ENCODE measurements at regions not wholly inside any gene's neighbourhood (a gene's known extent, or its start where the extent isn't known, plus 50 kb on each side); places are given as distances from the start of the nearest gene placed in this dataset.

DNA sequence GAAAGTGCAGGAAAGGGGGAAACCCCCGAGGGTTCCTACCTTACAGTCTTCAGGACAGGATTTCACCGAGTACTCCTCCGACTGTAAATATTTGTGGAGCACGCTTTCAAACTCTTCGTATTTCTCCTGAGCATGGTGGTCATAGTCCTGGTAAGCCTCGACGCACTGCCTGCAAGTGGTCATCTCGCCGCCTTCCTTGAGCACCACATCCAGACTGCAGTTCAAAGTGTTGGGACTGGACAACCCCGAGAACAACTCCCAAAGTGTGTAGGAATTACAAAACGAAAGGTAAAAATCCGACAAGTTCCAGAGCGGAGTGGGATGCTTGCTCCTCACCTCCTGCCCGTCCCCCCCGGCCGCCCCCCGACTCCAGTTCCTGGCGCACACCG is 349.7 kb downstream of the LIG4 start (continued):
- TF ChIP-seq RORB (CRISPR knock-in tag; IDR thresholded peaks at IDR 0.05) (no peak), FOXP1 (CRISPR knock-in tag; IDR thresholded peaks at IDR 0.05; ENCODE audit: borderline replicate concordance) (no peak), CREM (CRISPR knock-in tag; IDR thresholded peaks at IDR 0.05) (no peak)
- TF ChIP-seq, protein P1, sequence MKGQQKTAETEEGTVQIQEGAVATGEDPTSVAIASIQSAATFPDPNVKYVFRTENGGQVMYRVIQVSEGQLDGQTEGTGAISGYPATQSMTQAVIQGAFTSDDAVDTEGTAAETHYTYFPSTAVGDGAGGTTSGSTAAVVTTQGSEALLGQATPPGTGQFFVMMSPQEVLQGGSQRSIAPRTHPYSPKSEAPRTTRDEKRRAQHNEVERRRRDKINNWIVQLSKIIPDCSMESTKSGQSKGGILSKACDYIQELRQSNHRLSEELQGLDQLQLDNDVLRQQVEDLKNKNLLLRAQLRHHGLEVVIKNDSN (CRISPR knock-in tag; IDR thresholded peaks at IDR 0.05), result no peak

DNA sequence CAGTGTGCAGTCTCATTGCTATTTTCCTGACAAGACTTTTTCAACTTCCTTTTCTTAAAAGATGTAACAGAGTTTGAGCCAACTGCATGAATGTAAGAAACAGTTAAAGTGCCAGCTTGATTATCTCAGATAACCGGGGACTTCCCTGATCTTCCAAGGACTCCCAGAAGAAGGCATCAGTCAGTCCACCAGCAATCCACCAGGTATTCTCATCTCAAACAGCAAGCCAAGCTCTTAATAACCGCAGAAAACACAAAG is 350.1 kb downstream of the LIG4 start:
- CTCF ChIA-PET, result no interaction called here

DNA sequence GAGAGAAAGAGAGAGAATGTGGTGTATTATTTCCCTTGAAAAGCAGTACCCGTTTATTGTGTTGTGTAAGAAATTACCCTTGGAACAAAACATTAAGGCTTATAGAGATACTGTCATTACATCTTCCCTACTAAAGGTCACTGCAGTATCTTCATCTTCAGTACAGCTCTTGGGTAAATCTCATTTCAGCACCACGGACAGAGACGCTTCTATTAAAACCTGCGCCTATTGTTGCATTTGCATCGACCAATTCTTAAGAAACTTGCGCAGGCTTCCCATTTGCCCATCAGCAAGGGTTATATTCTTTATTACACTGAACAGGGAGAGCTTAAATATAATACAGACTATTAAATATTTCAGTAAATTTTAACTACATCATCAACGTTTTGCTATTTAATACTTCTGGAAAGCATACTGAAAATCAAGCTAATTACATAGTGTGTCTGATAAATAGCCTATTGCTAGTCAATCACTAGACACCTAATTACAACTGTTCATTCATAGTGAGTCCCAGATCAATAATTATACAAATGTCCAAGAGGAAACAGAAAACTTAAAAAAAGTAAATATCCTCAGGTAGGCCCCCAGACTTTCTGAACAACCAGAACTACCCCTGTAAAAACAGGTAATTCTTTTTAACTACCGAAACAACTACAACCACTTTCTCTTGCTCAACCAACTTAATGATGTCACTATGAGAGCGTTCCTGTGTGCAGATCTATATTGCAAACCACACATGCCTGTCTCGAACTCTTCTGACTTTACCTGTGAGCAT is 350.6 kb downstream of the LIG4 start:
- DNase-seq (ENCODE audit: low spot score) (peak; percentile 35), ATAC-seq (no peak)
- Mint-ChIP-seq H3K4me3 (peak overlapping the region; percentile 92), H3K9me3 (no peaks in the 10 kb centered on the region), H3K27ac (no peak overlapping the region), H3K4me1 (peaks cover 16% of the 10 kb centered on the region), H3K36me3 (no peaks in the 10 kb centered on the region), H3K27me3 (ENCODE audit: low read depth) (peaks cover 46% of the 10 kb centered on the region)
- ChIA-PET POLR2A (no interaction called here), CTCF (no interaction called here)
- TF ChIP-seq, protein P2, sequence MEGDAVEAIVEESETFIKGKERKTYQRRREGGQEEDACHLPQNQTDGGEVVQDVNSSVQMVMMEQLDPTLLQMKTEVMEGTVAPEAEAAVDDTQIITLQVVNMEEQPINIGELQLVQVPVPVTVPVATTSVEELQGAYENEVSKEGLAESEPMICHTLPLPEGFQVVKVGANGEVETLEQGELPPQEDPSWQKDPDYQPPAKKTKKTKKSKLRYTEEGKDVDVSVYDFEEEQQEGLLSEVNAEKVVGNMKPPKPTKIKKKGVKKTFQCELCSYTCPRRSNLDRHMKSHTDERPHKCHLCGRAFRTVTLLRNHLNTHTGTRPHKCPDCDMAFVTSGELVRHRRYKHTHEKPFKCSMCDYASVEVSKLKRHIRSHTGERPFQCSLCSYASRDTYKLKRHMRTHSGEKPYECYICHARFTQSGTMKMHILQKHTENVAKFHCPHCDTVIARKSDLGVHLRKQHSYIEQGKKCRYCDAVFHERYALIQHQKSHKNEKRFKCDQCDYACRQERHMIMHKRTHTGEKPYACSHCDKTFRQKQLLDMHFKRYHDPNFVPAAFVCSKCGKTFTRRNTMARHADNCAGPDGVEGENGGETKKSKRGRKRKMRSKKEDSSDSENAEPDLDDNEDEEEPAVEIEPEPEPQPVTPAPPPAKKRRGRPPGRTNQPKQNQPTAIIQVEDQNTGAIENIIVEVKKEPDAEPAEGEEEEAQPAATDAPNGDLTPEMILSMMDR (IDR thresholded peaks at IDR 0.05), result no peak
- TF ChIP-seq, protein P3, sequence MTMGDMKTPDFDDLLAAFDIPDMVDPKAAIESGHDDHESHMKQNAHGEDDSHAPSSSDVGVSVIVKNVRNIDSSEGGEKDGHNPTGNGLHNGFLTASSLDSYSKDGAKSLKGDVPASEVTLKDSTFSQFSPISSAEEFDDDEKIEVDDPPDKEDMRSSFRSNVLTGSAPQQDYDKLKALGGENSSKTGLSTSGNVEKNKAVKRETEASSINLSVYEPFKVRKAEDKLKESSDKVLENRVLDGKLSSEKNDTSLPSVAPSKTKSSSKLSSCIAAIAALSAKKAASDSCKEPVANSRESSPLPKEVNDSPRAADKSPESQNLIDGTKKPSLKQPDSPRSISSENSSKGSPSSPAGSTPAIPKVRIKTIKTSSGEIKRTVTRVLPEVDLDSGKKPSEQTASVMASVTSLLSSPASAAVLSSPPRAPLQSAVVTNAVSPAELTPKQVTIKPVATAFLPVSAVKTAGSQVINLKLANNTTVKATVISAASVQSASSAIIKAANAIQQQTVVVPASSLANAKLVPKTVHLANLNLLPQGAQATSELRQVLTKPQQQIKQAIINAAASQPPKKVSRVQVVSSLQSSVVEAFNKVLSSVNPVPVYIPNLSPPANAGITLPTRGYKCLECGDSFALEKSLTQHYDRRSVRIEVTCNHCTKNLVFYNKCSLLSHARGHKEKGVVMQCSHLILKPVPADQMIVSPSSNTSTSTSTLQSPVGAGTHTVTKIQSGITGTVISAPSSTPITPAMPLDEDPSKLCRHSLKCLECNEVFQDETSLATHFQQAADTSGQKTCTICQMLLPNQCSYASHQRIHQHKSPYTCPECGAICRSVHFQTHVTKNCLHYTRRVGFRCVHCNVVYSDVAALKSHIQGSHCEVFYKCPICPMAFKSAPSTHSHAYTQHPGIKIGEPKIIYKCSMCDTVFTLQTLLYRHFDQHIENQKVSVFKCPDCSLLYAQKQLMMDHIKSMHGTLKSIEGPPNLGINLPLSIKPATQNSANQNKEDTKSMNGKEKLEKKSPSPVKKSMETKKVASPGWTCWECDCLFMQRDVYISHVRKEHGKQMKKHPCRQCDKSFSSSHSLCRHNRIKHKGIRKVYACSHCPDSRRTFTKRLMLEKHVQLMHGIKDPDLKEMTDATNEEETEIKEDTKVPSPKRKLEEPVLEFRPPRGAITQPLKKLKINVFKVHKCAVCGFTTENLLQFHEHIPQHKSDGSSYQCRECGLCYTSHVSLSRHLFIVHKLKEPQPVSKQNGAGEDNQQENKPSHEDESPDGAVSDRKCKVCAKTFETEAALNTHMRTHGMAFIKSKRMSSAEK (CRISPR knock-in tag; IDR thresholded peaks at IDR 0.05; ENCODE audit: borderline replicate concordance), result no peak
- TF ChIP-seq, protein P4, sequence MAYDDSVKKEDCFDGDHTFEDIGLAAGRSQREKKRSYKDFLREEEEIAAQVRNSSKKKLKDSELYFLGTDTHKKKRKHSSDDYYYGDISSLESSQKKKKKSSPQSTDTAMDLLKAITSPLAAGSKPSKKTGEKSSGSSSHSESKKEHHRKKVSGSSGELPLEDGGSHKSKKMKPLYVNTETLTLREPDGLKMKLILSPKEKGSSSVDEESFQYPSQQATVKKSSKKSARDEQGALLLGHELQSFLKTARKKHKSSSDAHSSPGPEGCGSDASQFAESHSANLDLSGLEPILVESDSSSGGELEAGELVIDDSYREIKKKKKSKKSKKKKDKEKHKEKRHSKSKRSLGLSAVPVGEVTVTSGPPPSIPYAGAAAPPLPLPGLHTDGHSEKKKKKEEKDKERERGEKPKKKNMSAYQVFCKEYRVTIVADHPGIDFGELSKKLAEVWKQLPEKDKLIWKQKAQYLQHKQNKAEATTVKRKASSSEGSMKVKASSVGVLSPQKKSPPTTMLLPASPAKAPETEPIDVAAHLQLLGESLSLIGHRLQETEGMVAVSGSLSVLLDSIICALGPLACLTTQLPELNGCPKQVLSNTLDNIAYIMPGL (CRISPR knock-in tag; IDR thresholded peaks at IDR 0.05), result no peak
- TF ChIP-seq, protein P5, sequence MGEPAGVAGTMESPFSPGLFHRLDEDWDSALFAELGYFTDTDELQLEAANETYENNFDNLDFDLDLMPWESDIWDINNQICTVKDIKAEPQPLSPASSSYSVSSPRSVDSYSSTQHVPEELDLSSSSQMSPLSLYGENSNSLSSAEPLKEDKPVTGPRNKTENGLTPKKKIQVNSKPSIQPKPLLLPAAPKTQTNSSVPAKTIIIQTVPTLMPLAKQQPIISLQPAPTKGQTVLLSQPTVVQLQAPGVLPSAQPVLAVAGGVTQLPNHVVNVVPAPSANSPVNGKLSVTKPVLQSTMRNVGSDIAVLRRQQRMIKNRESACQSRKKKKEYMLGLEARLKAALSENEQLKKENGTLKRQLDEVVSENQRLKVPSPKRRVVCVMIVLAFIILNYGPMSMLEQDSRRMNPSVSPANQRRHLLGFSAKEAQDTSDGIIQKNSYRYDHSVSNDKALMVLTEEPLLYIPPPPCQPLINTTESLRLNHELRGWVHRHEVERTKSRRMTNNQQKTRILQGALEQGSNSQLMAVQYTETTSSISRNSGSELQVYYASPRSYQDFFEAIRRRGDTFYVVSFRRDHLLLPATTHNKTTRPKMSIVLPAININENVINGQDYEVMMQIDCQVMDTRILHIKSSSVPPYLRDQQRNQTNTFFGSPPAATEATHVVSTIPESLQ (CRISPR knock-in tag; IDR thresholded peaks at IDR 0.05), result no peak
- TF ChIP-seq PRRX2 (CRISPR knock-in tag; IDR thresholded peaks at IDR 0.05), result no peak

More for the DNA sequence above, 350.1 kb downstream of the LIG4 start:
- DNase-seq (ENCODE audit: low spot score) (no peak), ATAC-seq (no peak)
- peaks cover 16% of the 10 kb centered on the region for H3K4me1 Mint-ChIP-seq
- H3K9me3 Mint-ChIP-seq, result no peaks in the 10 kb centered on the region
- no peaks in the 10 kb centered on the region for H3K36me3 Mint-ChIP-seq
- POLR2A ChIA-PET, result no interaction called here
- TF ChIP-seq KAT7 (CRISPR knock-in tag; IDR thresholded peaks at IDR 0.05; ENCODE audit: borderline replicate concordance) (no peak), HMGA2 (CRISPR knock-in tag; IDR thresholded peaks at IDR 0.05) (no peak), ZNF416 (CRISPR knock-in tag; IDR thresholded peaks at IDR 0.05) (no peak), ELF4 (CRISPR knock-in tag; IDR thresholded peaks at IDR 0.05; ENCODE audit: low read depth) (no peak), GRHL2 (CRISPR knock-in tag; IDR thresholded peaks at IDR 0.05; ENCODE audit: insufficient replicate concordance, severe bottlenecking) (no peak), RELA (CRISPR knock-in tag; IDR thresholded peaks at IDR 0.05; ENCODE audit: borderline replicate concordance) (no peak)
- H3K27me3 Mint-ChIP-seq (ENCODE audit: low read depth), result peaks cover 51% of the 10 kb centered on the region
- peak overlapping the region; percentile 92 for H3K4me3 Mint-ChIP-seq
- H3K27ac Mint-ChIP-seq, result no peak overlapping the region
